Loucy (cell line): ENCODE measurements at regions not wholly inside any gene's neighbourhood (a gene's known extent, or its start where the extent isn't known, plus 50 kb on each side); places are given as distances from the start of the nearest gene placed in this dataset.

Experiments used
- EZH2phosphoT487 ChIP-seq: fragments of 200-600 bp; IDR thresholded peaks from 2 replicates; pipeline ENCODE4 v1.6.1; 2018; ENCODE audit warnings: antibody characterized with exemption, mild to moderate bottlenecking, moderate library complexity, borderline replicate concordance
- TF ChIP-seq, protein P1 (sequence below): fragments of 200-600 bp; sonication (generic); conservative IDR thresholded peaks from 2 replicates; pipeline ENCODE4 v1.5.1; 2014; ENCODE audit warnings: mild to moderate bottlenecking, antibody characterized with exemption, low read length

DNA sequence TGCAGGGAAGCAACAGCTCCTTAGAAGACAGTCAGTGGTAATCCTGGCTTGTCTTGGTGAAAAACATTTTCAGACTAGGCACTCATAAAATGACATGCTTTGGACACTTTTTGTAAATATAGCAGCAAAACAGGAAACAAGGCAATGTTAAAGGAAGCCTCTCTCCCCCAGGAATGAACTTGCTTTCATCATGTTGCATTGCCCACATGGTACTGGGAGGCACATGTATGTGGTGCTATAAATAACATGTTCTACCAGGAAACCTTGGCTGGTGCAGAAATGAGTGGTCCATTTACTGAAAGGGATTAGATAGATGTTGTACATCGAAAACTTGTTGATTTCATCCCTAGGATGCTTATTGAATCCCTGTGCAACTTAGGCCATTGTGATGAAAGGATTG lies 121.4 kb upstream of the RREB1 start:
- TF ChIP-seq, protein P1, sequence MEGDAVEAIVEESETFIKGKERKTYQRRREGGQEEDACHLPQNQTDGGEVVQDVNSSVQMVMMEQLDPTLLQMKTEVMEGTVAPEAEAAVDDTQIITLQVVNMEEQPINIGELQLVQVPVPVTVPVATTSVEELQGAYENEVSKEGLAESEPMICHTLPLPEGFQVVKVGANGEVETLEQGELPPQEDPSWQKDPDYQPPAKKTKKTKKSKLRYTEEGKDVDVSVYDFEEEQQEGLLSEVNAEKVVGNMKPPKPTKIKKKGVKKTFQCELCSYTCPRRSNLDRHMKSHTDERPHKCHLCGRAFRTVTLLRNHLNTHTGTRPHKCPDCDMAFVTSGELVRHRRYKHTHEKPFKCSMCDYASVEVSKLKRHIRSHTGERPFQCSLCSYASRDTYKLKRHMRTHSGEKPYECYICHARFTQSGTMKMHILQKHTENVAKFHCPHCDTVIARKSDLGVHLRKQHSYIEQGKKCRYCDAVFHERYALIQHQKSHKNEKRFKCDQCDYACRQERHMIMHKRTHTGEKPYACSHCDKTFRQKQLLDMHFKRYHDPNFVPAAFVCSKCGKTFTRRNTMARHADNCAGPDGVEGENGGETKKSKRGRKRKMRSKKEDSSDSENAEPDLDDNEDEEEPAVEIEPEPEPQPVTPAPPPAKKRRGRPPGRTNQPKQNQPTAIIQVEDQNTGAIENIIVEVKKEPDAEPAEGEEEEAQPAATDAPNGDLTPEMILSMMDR: no peak
- TF ChIP-seq EZH2phosphoT487: no peak
